Vagina (tissue), 2 donors: ENCODE measurements at regions not wholly inside any gene's neighbourhood (a gene's known extent, or its start where the extent isn't known, plus 50 kb on each side); places are given as distances from the start of the nearest gene placed in this dataset.

ENCODE experiments used
- CTCF ChIP-seq, 3 experiments: fragments of 450-650 bp in 2 of 3; fragments of 200-600 bp in 1 of 3; sonication (generic) in 1 of 3; IDR thresholded peaks; one replicate each; pipeline ENCODE4 v1.5.1; 2017 to 2019; ENCODE audit warnings: antibody characterized with exemption in 3 of 3, mild to moderate bottlenecking in 2 of 3, moderate library complexity in 2 of 3
- POLR2A ChIP-seq, 2 donors: fragments of 450-650 bp; IDR thresholded peaks; one replicate each; pipeline ENCODE4 v1.6.1; 2017; ENCODE audit warnings: antibody characterized with exemption in 2 of 2, mild to moderate bottlenecking in 2 of 2, moderate library complexity in 2 of 2

- TF ChIP-seq CTCF (IDR thresholded peaks at IDR 0.05) (no peak), POLR2A (IDR thresholded peaks at IDR 0.05) (no peak)
Measured at GRCh38 chr2:146244131-146244530, 1600.7 kb upstream of the ACVR2A start.
